LHCN-M2 (cell line): ENCODE measurements at regions not wholly inside any gene's neighbourhood (a gene's known extent, or its start where the extent isn't known, plus 50 kb on each side); places are given as distances from the start of the nearest gene placed in this dataset.
"Not testable (repeated sequence)": the region's sequence is repeated elsewhere in the genome, so short reads cannot be mapped to it uniquely, and the experiment has no call there.

Experiments
- DNase-seq: peaks from one replicate; pipeline ENCODE4 v3.0.0-alpha.2; 2012; ENCODE audit warnings: low read depth

- no peak for DNase-seq
Measured at GRCh38 chr4:17241835-17242234, 270.1 kb downstream of the QDPR start.

- DNase-seq, result no peak
Measured at GRCh38 chr4:17238633-17239032, 273.3 kb downstream of the QDPR start.

GRCh38 chr4:17236686-17237085, 275.2 kb downstream of the QDPR start:
- no peak for DNase-seq

- no peak for DNase-seq
Measured at GRCh38 chr4:17234678-17235077, 277.2 kb downstream of the QDPR start.

- no peak for DNase-seq
Measured at GRCh38 chr4:17232566-17233253, 279.2 kb downstream of the QDPR start.

- DNase-seq, result not testable (repeated sequence)
Measured at GRCh38 chr4:17231880-17232475, 279.9 kb downstream of the QDPR start.

- DNase-seq, result no peak
Measured at GRCh38 chr4:17230727-17231126, 281.2 kb downstream of the QDPR start.

- DNase-seq, result no peak
Measured at GRCh38 chr4:17220816-17221215, 291.1 kb downstream of the QDPR start.

GRCh38 chr4:17218786-17219185, 293.1 kb downstream of the QDPR start:
- no peak for DNase-seq

- DNase-seq, result no peak
Measured at GRCh38 chr4:17206829-17207801, 304.8 kb downstream of the QDPR start.

- no peak for DNase-seq
Measured at GRCh38 chr4:17204908-17205307, 306.5 kb upstream of the LDB2 start.

- no peak for DNase-seq
Measured at GRCh38 chr4:17203797-17204196, 305.4 kb upstream of the LDB2 start.

GRCh38 chr4:17197070-17197469, 298.6 kb upstream of the LDB2 start:
- no peak for DNase-seq

- DNase-seq, result no peak
Measured at GRCh38 chr4:17195461-17196275, 297.2 kb upstream of the LDB2 start.

- no peak for DNase-seq
Measured at GRCh38 chr4:17194586-17194985, 296.1 kb upstream of the LDB2 start.

- no peak for DNase-seq
Measured at GRCh38 chr4:17189759-17190158, 291.3 kb upstream of the LDB2 start.

GRCh38 chr4:17189401-17189720, 290.9 kb upstream of the LDB2 start:
- DNase-seq, result no peak

- DNase-seq, result no peak
Measured at GRCh38 chr4:17188547-17189400, 290.3 kb upstream of the LDB2 start.

GRCh38 chr4:17188125-17188524, 289.7 kb upstream of the LDB2 start:
- DNase-seq, result no peak

- no peak for DNase-seq
Measured at GRCh38 chr4:17187003-17187402, 288.6 kb upstream of the LDB2 start.

- DNase-seq, result no peak
Measured at GRCh38 chr4:17182888-17183287, 284.4 kb upstream of the LDB2 start.
